HG03442 (cell line): ENCODE measurements at regions not wholly inside any gene's neighbourhood (a gene's known extent, or its start where the extent isn't known, plus 50 kb on each side); places are given as distances from the start of the nearest gene placed in this dataset.

Experiments
- ATAC-seq: cut with Tn5 transposase; IDR thresholded peaks from one replicate; pipeline ENCODE4 v1.9.1; 2021; ENCODE audit warnings: mild to moderate bottlenecking, moderate library complexity; ENCODE audit not compliant: unreplicated experiment

GRCh38 chr13:50344717-50345116, 329.5 kb downstream of the KCNRG start:
- no peak for ATAC-seq

GRCh38 chr13:50345804-50346203, 330.6 kb downstream of the KCNRG start:
- no peak for ATAC-seq

GRCh38 chr13:50348371-50348770, 333.1 kb downstream of the KCNRG start:
- no peak for ATAC-seq

GRCh38 chr13:50352720-50353480, 337.7 kb downstream of the KCNRG start:
- no peak for ATAC-seq

- no peak for ATAC-seq
Observed at GRCh38 chr13:50353651-50354415, 338.6 kb downstream of the KCNRG start.

- no peak for ATAC-seq
Observed at GRCh38 chr13:50355797-50356196, 340.6 kb downstream of the KCNRG start.

GRCh38 chr13:50357136-50357535, 341.9 kb downstream of the KCNRG start:
- ATAC-seq, result no peak

- ATAC-seq, result no peak
Observed at GRCh38 chr13:50357586-50358118, 342.4 kb downstream of the KCNRG start.

- no peak for ATAC-seq
Observed at GRCh38 chr13:50358231-50359040, 343.2 kb downstream of the KCNRG start.

- no peak for ATAC-seq
Observed at GRCh38 chr13:50359041-50359367, 343.8 kb downstream of the KCNRG start.

- no peak for ATAC-seq
Observed at GRCh38 chr13:50359779-50360178, 344.5 kb downstream of the KCNRG start.

- no peak for ATAC-seq
Observed at GRCh38 chr13:50360637-50361036, 345.4 kb downstream of the KCNRG start.

GRCh38 chr13:50361282-50361681, 346.0 kb downstream of the KCNRG start:
- ATAC-seq, result no peak

- peak; percentile 43 for ATAC-seq
Observed at GRCh38 chr13:50365408-50366391, 350.5 kb downstream of the KCNRG start.

- peak; percentile 65 for ATAC-seq
Observed at GRCh38 chr13:50366488-50367174, 351.4 kb downstream of the KCNRG start.

GRCh38 chr13:50369646-50370045, 354.4 kb downstream of the KCNRG start:
- no peak for ATAC-seq

- ATAC-seq, result peak; percentile 59
Observed at GRCh38 chr13:50370303-50370950, 355.2 kb downstream of the KCNRG start.

GRCh38 chr13:50374517-50374916, 359.3 kb downstream of the KCNRG start:
- ATAC-seq, result no peak

- ATAC-seq, result no peak
Observed at GRCh38 chr13:50375792-50376191, 360.5 kb downstream of the KCNRG start.
